Activated CD8-positive, alpha-beta memory T cell treated with anti-CD3 and anti-CD28 coated beads, Interleukin-2, amount 10 ng/mL, durations not matched to agents 7 days and 5 days (primary cell): ENCODE measurements at regions not wholly inside any gene's neighbourhood (a gene's known extent, or its start where the extent isn't known, plus 50 kb on each side); places are given as distances from the start of the nearest gene placed in this dataset.

Experiments used
- ATAC-seq: fragments of 150-1000 bp; cut with Tn5 transposase; one replicate; pipeline ENCODE4 v1.10.0; 2021; ENCODE audit warnings: moderate library complexity
- CTCF ChIA-PET: fragments of 350-600 bp; sonication (Branson Sonifier 250); formaldehyde crosslinking; loops from one replicate; lab custom pipeline; 2021; ENCODE audit warnings: antibody characterized with exemption; lab: Charles Lee
- DNase-seq: peaks from one replicate; pipeline ENCODE4 v3.0.0-alpha.2; 2020
- H3K27ac Mint-ChIP-seq: one replicate; pipeline ENCODE4 v1.8.0; 2021; ENCODE audit warnings: mild to moderate bottlenecking, mixed read lengths
- H3K27me3 Mint-ChIP-seq: one replicate; pipeline ENCODE4 v1.8.0; 2021; ENCODE audit warnings: mixed read lengths
- H3K36me3 Mint-ChIP-seq: one replicate; pipeline ENCODE4 v1.8.0; 2021; ENCODE audit warnings: mild to moderate bottlenecking, mixed read lengths
- H3K4me1 Mint-ChIP-seq: one replicate; pipeline ENCODE4 v1.8.0; 2021; ENCODE audit warnings: mixed read lengths
- H3K4me3 Mint-ChIP-seq: one replicate; pipeline ENCODE4 v1.8.0; 2021; ENCODE audit warnings: mild to moderate bottlenecking, moderate library complexity, mixed read lengths
- H3K9me3 Mint-ChIP-seq: one replicate; pipeline ENCODE4 v1.8.0; 2022; ENCODE audit warnings: low read depth, mixed read lengths

- Mint-ChIP-seq H3K27me3 (peaks cover 3% of the 10 kb centered on the region), H3K4me1 (peaks cover 4% of the 10 kb centered on the region), H3K4me3 (no peak overlapping the region), H3K9me3 (no peaks in the 10 kb centered on the region), H3K36me3 (no peaks in the 10 kb centered on the region), H3K27ac (no peak overlapping the region)
- CTCF ChIA-PET = no interaction called here
- ATAC-seq (no peak), DNase-seq (no peak)
Observed at GRCh38 chr1:75984781-75985180, 52.6 kb upstream of the ASB17 start.

GRCh38 chr1:75985827-75986226 lies 53.6 kb upstream of the ASB17 start:
- no peaks in the 10 kb centered on the region for H3K9me3 Mint-ChIP-seq
- H3K27me3 Mint-ChIP-seq = peaks cover 3% of the 10 kb centered on the region
- no peak overlapping the region for H3K4me3 Mint-ChIP-seq
- ATAC-seq = no peak
- no peak overlapping the region for H3K27ac Mint-ChIP-seq
- CTCF ChIA-PET = interaction anchor here (1.1 kb wide), 1 partner anchor 169 kb away, joined by 3 read pairs; no protein-coding TSS in a partner anchor
- DNase-seq = no peak
- H3K36me3 Mint-ChIP-seq = no peaks in the 10 kb centered on the region
- peaks cover 4% of the 10 kb centered on the region for H3K4me1 Mint-ChIP-seq

GRCh38 chr1:75986478-75986877 lies 54.3 kb upstream of the ASB17 start:
- no peak overlapping the region for H3K27ac Mint-ChIP-seq
- DNase-seq (no peak), ATAC-seq (no peak)
- no peaks in the 10 kb centered on the region for H3K36me3 Mint-ChIP-seq
- CTCF ChIA-PET = interaction anchor here (1.1 kb wide), 1 partner anchor 168 kb away, joined by 3 read pairs; no protein-coding TSS in a partner anchor
- no peaks in the 10 kb centered on the region for H3K4me1 Mint-ChIP-seq
- no peak overlapping the region for H3K4me3 Mint-ChIP-seq
- H3K27me3 Mint-ChIP-seq = peaks cover 3% of the 10 kb centered on the region
- H3K9me3 Mint-ChIP-seq = no peaks in the 10 kb centered on the region

GRCh38 chr1:75989121-75989520 lies 56.9 kb upstream of the ASB17 start:
- H3K4me3 Mint-ChIP-seq = no peak overlapping the region
- H3K4me1 Mint-ChIP-seq = no peaks in the 10 kb centered on the region
- CTCF ChIA-PET = no interaction called here

GRCh38 chr1:75990686-75991085 lies 58.5 kb upstream of the ASB17 start:
- CTCF ChIA-PET = interaction anchor here (1.2 kb wide), 3 partner anchors 65 to 133 kb away, joined by 3 to 4 read pairs (median 3); no protein-coding TSS in a partner anchor
- no peak for ATAC-seq

More at GRCh38 chr1:75989121-75989520, 56.9 kb upstream of the ASB17 start:
- Mint-ChIP-seq H3K36me3 (no peaks in the 10 kb centered on the region), H3K27me3 (peaks cover 3% of the 10 kb centered on the region), H3K27ac (no peak overlapping the region), H3K9me3 (no peaks in the 10 kb centered on the region)
- no peak for DNase-seq
- ATAC-seq = no peak

GRCh38 chr1:75991497-75992114 lies 59.4 kb upstream of the ASB17 start:
- CTCF ChIA-PET = interaction anchor here (0.7 to 1.2 kb wide), 6 partner anchors 11 to 163 kb away, joined by 3 to 5 read pairs (median 4); no protein-coding TSS in a partner anchor
- Mint-ChIP-seq H3K9me3 (no peaks in the 10 kb centered on the region), H3K27ac (no peak overlapping the region), H3K4me1 (no peaks in the 10 kb centered on the region), H3K36me3 (no peaks in the 10 kb centered on the region), H3K27me3 (peaks cover 7% of the 10 kb centered on the region), H3K4me3 (no peak overlapping the region)
- DNase-seq (peak; percentile 77), ATAC-seq (peak; percentile 69)

More at GRCh38 chr1:75990686-75991085, 58.5 kb upstream of the ASB17 start:
- Mint-ChIP-seq H3K4me3 (no peak overlapping the region), H3K9me3 (no peaks in the 10 kb centered on the region), H3K27ac (no peak overlapping the region), H3K27me3 (peaks cover 7% of the 10 kb centered on the region), H3K4me1 (no peaks in the 10 kb centered on the region), H3K36me3 (no peaks in the 10 kb centered on the region)
- no peak for DNase-seq

GRCh38 chr1:75992312-75992711 lies 60.1 kb upstream of the ASB17 start:
- no peak for DNase-seq
- H3K4me1 Mint-ChIP-seq = no peaks in the 10 kb centered on the region
- CTCF ChIA-PET = interaction anchor here (0.7 to 1.2 kb wide), 3 partner anchors 12 to 162 kb away, joined by 3 to 5 read pairs (median 5); no protein-coding TSS in a partner anchor
- H3K9me3 Mint-ChIP-seq = no peaks in the 10 kb centered on the region
- no peak for ATAC-seq
- H3K4me3 Mint-ChIP-seq = no peak overlapping the region
- H3K27ac Mint-ChIP-seq = no peak overlapping the region
- peaks cover 7% of the 10 kb centered on the region for H3K27me3 Mint-ChIP-seq
- no peaks in the 10 kb centered on the region for H3K36me3 Mint-ChIP-seq

DNA sequence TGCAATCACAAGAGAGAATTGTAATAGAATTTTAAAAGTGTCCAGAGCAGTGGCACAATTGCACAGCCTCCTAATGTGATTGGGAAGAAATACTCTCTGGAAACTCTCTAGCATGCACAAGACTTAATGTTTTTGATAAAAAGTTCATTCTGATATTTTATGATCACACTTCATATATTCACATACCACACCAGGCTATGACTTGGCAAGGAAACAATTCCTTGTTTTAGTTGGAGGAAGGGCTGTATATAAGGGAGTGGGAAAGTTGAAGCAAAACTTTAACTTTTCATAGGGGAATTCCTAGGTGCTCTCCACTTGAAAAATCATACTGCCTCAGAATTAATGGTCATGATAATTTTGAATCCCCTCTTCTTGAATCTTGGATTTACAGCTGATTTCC lies 61.5 kb upstream of the ASB17 start:
- CTCF ChIA-PET = no interaction called here
- Mint-ChIP-seq H3K27me3 (peaks cover 7% of the 10 kb centered on the region), H3K4me3 (no peak overlapping the region), H3K36me3 (no peaks in the 10 kb centered on the region), H3K9me3 (no peaks in the 10 kb centered on the region), H3K27ac (no peak overlapping the region), H3K4me1 (no peaks in the 10 kb centered on the region)
- ATAC-seq (no peak), DNase-seq (no peak)

- ATAC-seq (no peak), DNase-seq (no peak)
- CTCF ChIA-PET = interaction anchor here (1.1 kb wide), 1 partner anchor 10 kb away, joined by 3 read pairs; no protein-coding TSS in a partner anchor
- Mint-ChIP-seq H3K4me3 (no peak overlapping the region), H3K4me1 (no peaks in the 10 kb centered on the region), H3K27ac (no peak overlapping the region), H3K36me3 (no peaks in the 10 kb centered on the region), H3K9me3 (no peaks in the 10 kb centered on the region), H3K27me3 (peaks cover 7% of the 10 kb centered on the region)
Observed at GRCh38 chr1:75996196-75996595, 64.0 kb upstream of the ASB17 start.

DNA sequence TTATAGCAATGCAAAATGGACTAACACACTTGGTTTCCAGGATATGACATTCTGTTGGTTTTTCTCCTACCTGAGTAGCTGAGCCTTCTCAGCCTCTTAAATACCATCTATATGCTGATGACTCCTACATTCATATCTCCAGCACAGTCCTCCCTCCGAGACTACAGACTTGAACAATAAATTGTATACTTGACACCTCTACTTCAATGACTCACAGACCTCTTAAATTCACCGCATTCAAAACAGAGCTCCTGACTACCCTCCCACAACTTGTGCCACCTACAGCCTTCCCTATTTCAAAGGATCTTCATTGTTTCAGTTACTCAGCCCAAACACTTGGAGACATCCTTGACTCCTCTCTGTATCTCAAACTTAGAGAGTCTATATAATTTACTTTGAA lies 66.8 kb upstream of the ASB17 start:
- H3K4me3 Mint-ChIP-seq = no peak overlapping the region
- no peak for ATAC-seq
- peaks cover 7% of the 10 kb centered on the region for H3K27me3 Mint-ChIP-seq

DNA sequence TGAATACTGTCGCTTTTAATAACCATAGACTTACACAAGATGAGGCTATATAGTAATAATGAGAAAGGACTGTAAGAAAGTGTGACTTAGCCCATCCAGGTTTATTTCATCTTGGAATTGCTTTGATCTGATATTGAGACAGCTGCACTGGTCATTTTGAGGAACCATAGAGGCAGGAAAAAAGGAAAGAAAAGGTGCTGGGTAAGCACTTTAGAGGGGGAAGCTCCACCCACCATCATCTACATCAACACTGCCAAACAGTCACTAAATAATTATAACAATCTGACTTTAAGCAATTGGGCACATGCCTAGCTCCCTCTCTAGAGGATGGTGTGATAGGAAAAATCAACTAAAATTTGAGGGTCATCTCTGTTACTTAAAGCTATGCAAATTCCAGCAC lies 70.6 kb upstream of the ST6GALNAC3 start:
- H3K4me1 Mint-ChIP-seq = no peaks in the 10 kb centered on the region
- CTCF ChIA-PET = interaction anchor here (2.1 kb wide), 1 partner anchor 12 kb away, joined by 5 read pairs; no protein-coding TSS in a partner anchor
- DNase-seq (no peak), ATAC-seq (no peak)
- no peaks in the 10 kb centered on the region for H3K36me3 Mint-ChIP-seq
- no peaks in the 10 kb centered on the region for H3K27me3 Mint-ChIP-seq
- H3K27ac Mint-ChIP-seq = no peak overlapping the region
- no peaks in the 10 kb centered on the region for H3K9me3 Mint-ChIP-seq
- H3K4me3 Mint-ChIP-seq = no peak overlapping the region

More for the DNA sequence above, 66.8 kb upstream of the ASB17 start:
- CTCF ChIA-PET = no interaction called here
- Mint-ChIP-seq H3K27ac (no peak overlapping the region), H3K36me3 (no peaks in the 10 kb centered on the region), H3K9me3 (no peaks in the 10 kb centered on the region), H3K4me1 (no peaks in the 10 kb centered on the region)
- no peak for DNase-seq

GRCh38 chr1:76005765-76006164 lies 68.8 kb upstream of the ST6GALNAC3 start:
- ATAC-seq (no peak), DNase-seq (no peak)
- no peaks in the 10 kb centered on the region for H3K36me3 Mint-ChIP-seq
- H3K27ac Mint-ChIP-seq = no peak overlapping the region
- H3K27me3 Mint-ChIP-seq = no peaks in the 10 kb centered on the region
- CTCF ChIA-PET = interaction anchor here (0.7 kb wide), 1 partner anchor 10 kb away, joined by 3 read pairs; no protein-coding TSS in a partner anchor
- H3K4me3 Mint-ChIP-seq = no peak overlapping the region
- H3K4me1 Mint-ChIP-seq = no peaks in the 10 kb centered on the region
- no peaks in the 10 kb centered on the region for H3K9me3 Mint-ChIP-seq

- Mint-ChIP-seq H3K9me3 (no peaks in the 10 kb centered on the region), H3K36me3 (no peaks in the 10 kb centered on the region), H3K27ac (no peak overlapping the region), H3K4me1 (no peaks in the 10 kb centered on the region), H3K27me3 (peaks cover under 1% of the 10 kb centered on the region), H3K4me3 (no peak overlapping the region)
- ATAC-seq = no peak
- DNase-seq = no peak
- CTCF ChIA-PET = interaction anchor here (0.7 kb wide), 1 partner anchor 11 kb away, joined by 3 read pairs; no protein-coding TSS in a partner anchor
Observed at GRCh38 chr1:76006234-76006633, 68.3 kb upstream of the ST6GALNAC3 start.

- CTCF ChIA-PET = no interaction called here
- Mint-ChIP-seq H3K4me3 (no peak overlapping the region), H3K4me1 (no peaks in the 10 kb centered on the region), H3K9me3 (no peaks in the 10 kb centered on the region), H3K27me3 (peaks cover 2% of the 10 kb centered on the region), H3K27ac (no peak overlapping the region), H3K36me3 (no peaks in the 10 kb centered on the region)
- DNase-seq (no peak), ATAC-seq (no peak)
Observed at GRCh38 chr1:76010802-76011201, 63.7 kb upstream of the ST6GALNAC3 start.
